Liver (tissue), 7 donors: ENCODE measurements at regions not wholly inside any gene's neighbourhood (a gene's known extent, or its start where the extent isn't known, plus 50 kb on each side); places are given as distances from the start of the nearest gene placed in this dataset.

Experiments
- DNase-seq: peaks from one replicate; pipeline ENCODE4 v3.0.0-alpha.2; 2017; ENCODE audit warnings: low spot score
- H3K27ac ChIP-seq, 2 donors: one replicate each; pipeline ENCODE4 v1.7.0; 2013; ENCODE audit warnings: inconsistent platforms in 2 of 2, low read length in 2 of 2, control low read depth in 1 of 2, low read depth in 1 of 2, mild to moderate bottlenecking in 1 of 2
- H3K27me3 ChIP-seq, 4 donors: one replicate each; pipeline versions ENCODE4 v1.6.1 to v1.7.0; 2013; ENCODE audit warnings: low read length in 3 of 4, inconsistent platforms in 1 of 4, mild to moderate bottlenecking in 1 of 4, moderate library complexity in 1 of 4; ENCODE audit not compliant: control insufficient read depth in 4 of 4, insufficient read depth in 4 of 4
- H3K36me3 ChIP-seq, 4 donors: one replicate each; pipeline versions ENCODE4 v1.6.1 to v1.7.0; 2013; ENCODE audit warnings: low read length in 3 of 4, mild to moderate bottlenecking in 3 of 4, low read depth in 1 of 4, moderate library complexity in 1 of 4; ENCODE audit not compliant: control insufficient read depth in 4 of 4, insufficient read depth in 3 of 4
- H3K4me1 ChIP-seq, 4 donors: one replicate each; pipeline versions ENCODE4 v1.6.1 to v1.7.0; 2013; ENCODE audit warnings: low read length in 3 of 4, mild to moderate bottlenecking in 3 of 4, moderate library complexity in 1 of 4; ENCODE audit not compliant: control insufficient read depth in 4 of 4, insufficient read depth in 4 of 4
- H3K4me3 ChIP-seq, 3 donors: one replicate each; pipeline versions ENCODE4 v1.6.1 to v1.7.0; 2013; ENCODE audit warnings: low read length in 3 of 3, control low read depth in 1 of 3, low read depth in 1 of 3, mild to moderate bottlenecking in 1 of 3
- H3K9ac ChIP-seq, 2 donors: one replicate each; pipeline ENCODE4 v1.7.0; 2013; ENCODE audit warnings: low read length in 2 of 2, mild to moderate bottlenecking in 2 of 2, moderate library complexity in 2 of 2, control low read depth in 1 of 2, low read depth in 1 of 2
- H3K9me3 ChIP-seq, 4 donors: one replicate each; pipeline versions ENCODE4 v1.6.1 to v1.7.0; 2013; ENCODE audit warnings: low read length in 3 of 4; ENCODE audit not compliant: control insufficient read depth in 4 of 4
- FOXA1 ChIP-seq: IDR thresholded peaks from 2 replicates; pipeline ENCODE4 v1.6.1; 2016; ENCODE audit warnings: antibody characterized with exemption
- FOXA2 ChIP-seq: IDR thresholded peaks from 2 replicates; pipeline ENCODE4 v1.6.1; 2016; ENCODE audit warnings: antibody characterized with exemption
- GABPA ChIP-seq, 2 donors: IDR thresholded peaks in 1 of 2; conservative IDR thresholded peaks in 1 of 2; 2 replicates each; pipeline ENCODE4 v1.6.1; 2016; ENCODE audit warnings: antibody characterized with exemption in 2 of 2, mild to moderate bottlenecking in 1 of 2, moderate library complexity in 1 of 2
- HNF4A ChIP-seq, 2 donors: conservative IDR thresholded peaks; 2 replicates each; pipeline ENCODE4 v1.6.1; 2016; ENCODE audit warnings: antibody characterized with exemption in 2 of 2, mild to moderate bottlenecking in 2 of 2
- HNF4G ChIP-seq: IDR thresholded peaks from 2 replicates; pipeline ENCODE4 v1.6.1; 2016; ENCODE audit warnings: antibody characterized with exemption
- JUND ChIP-seq, 2 donors: IDR thresholded peaks; 2 replicates each; pipeline ENCODE4 v1.6.1; 2016; ENCODE audit warnings: antibody characterized with exemption in 2 of 2
- NR2F2 ChIP-seq: IDR thresholded peaks from 2 replicates; pipeline ENCODE4 v1.6.1; 2016; ENCODE audit warnings: antibody characterized with exemption
- RAD21 ChIP-seq, 2 donors: IDR thresholded peaks; 2 replicates each; pipeline ENCODE4 v1.6.1; 2016; ENCODE audit warnings: antibody characterized with exemption in 2 of 2, mild to moderate bottlenecking in 2 of 2
- SP1 ChIP-seq: IDR thresholded peaks from 2 replicates; pipeline ENCODE4 v1.6.1; 2018; ENCODE audit warnings: antibody characterized with exemption, mild to moderate bottlenecking
- TAF1 ChIP-seq: conservative IDR thresholded peaks from 2 replicates; pipeline ENCODE4 v1.6.1; 2016; ENCODE audit warnings: antibody characterized with exemption, mild to moderate bottlenecking
- WGBS: extraction: QIAGEN DNeasy Blood & Tissue Kit; methylation state at CpG from one replicate; pipeline ENCODE4 v1.1.7; 2013; 5-methylcytosine and 5-hydroxymethylcytosine counted together
- TF ChIP-seq, protein P1 (sequence below): IDR thresholded peaks from 2 replicates; pipeline ENCODE4 v1.6.1; 2016; ENCODE audit warnings: antibody characterized with exemption
- TF ChIP-seq, protein P2 (sequence below): IDR thresholded peaks from 2 replicates; pipeline ENCODE4 v1.6.1; 2016; ENCODE audit warnings: antibody characterized with exemption
- TF ChIP-seq, protein P3 (sequence below): IDR thresholded peaks from 2 replicates; pipeline ENCODE4 v1.6.1; 2016; ENCODE audit warnings: antibody characterized with exemption, mild to moderate bottlenecking
- donor health status: healthy.
- donor health status: healthy.
- donor health status: healthy.
- donor health status: healthy.

DNA sequence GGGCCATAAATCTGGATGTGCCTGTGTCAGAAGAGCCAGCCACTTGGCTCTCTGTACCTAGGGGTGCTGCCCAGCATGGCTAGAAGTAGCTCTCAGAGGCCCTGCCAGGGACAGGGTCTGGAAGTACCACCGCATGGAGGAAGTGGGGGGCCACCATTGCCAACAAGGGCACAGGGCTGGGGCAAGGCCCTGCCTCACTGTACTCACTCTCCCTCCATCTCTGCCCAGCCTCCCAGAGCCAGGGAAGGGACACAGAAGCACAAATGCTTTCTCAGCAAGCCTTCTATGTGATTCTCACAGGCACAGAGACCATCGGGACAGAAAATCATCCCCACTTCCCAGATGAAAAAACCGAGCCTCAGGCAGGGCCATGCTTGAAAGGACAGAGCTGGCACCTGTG, 138.1 kb downstream of the C5orf15 start:
- DNase-seq = no peak
- no peak overlapping the region for H3K4me3 ChIP-seq
- peaks cover 0 to 4% (median 0%) of the 10 kb centered on the region in 4 donors for H3K27me3 ChIP-seq
- WGBS = 91% methylated on average over 3 of the region's 3 CpGs
- no peaks in the 10 kb centered on the region for H3K4me1 ChIP-seq
- no peak overlapping the region for H3K27ac ChIP-seq
- H3K36me3 ChIP-seq = no peaks in the 10 kb centered on the region
- H3K9ac ChIP-seq = no peak overlapping the region
- TF ChIP-seq HNF4G (no peak), FOXA1 (no peak), SP1 (no peak)
- TF ChIP-seq, protein P1, sequence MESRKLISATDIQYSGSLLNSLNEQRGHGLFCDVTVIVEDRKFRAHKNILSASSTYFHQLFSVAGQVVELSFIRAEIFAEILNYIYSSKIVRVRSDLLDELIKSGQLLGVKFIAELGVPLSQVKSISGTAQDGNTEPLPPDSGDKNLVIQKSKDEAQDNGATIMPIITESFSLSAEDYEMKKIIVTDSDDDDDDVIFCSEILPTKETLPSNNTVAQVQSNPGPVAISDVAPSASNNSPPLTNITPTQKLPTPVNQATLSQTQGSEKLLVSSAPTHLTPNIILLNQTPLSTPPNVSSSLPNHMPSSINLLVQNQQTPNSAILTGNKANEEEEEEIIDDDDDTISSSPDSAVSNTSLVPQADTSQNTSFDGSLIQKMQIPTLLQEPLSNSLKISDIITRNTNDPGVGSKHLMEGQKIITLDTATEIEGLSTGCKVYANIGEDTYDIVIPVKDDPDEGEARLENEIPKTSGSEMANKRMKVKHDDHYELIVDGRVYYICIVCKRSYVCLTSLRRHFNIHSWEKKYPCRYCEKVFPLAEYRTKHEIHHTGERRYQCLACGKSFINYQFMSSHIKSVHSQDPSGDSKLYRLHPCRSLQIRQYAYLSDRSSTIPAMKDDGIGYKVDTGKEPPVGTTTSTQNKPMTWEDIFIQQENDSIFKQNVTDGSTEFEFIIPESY = no peak
- peaks cover 0 to 3% (median under 1%) of the 10 kb centered on the region in 4 donors for H3K9me3 ChIP-seq

DNA sequence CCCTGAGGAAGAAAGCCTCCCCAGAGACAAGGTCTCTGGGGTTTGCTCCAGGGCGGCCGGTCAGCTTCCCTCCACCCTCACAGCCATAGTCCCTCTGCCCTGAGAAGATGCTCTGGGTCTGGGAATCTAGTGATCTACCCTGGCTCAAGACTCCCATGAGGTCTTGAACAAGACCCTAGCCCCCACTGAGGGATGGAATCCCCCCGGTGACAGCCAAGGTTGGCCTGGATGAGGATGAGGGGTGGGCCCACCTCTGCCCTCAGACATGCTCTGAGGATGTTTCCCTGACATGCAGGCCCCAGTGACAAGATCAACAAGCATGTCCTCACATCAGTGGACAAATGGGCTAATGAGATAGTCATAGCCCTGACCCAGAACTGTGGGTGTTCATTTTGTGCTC, 138.6 kb downstream of the C5orf15 start:
- H3K4me1 ChIP-seq = no peaks in the 10 kb centered on the region
- H3K27me3 ChIP-seq = no peaks in the 10 kb centered on the region
- peaks cover 0 to 2% (median 0%) of the 10 kb centered on the region in 4 donors for H3K9me3 ChIP-seq
- WGBS = 92% methylated on average over 3 of the region's 3 CpGs
- no peak overlapping the region for H3K27ac ChIP-seq
- no peak overlapping the region for H3K4me3 ChIP-seq
- no peaks in the 10 kb centered on the region for H3K36me3 ChIP-seq
- no peak for TF ChIP-seq FOXA2
- TF ChIP-seq, protein P2, sequence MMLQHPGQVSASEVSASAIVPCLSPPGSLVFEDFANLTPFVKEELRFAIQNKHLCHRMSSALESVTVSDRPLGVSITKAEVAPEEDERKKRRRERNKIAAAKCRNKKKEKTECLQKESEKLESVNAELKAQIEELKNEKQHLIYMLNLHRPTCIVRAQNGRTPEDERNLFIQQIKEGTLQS = no peak
- no peak for TF ChIP-seq FOXA1
- no peak for TF ChIP-seq RAD21 (IDR thresholded peaks at IDR 0.05)
- TF ChIP-seq HNF4G = no peak
- TF ChIP-seq JUND (IDR thresholded peaks at IDR 0.05) = no peak
- TF ChIP-seq SP1 = no peak
- TF ChIP-seq NR2F2 = no peak
- TF ChIP-seq GABPA (IDR thresholded peaks at IDR 0.05 in 1 of 2, conservative IDR thresholded peaks at IDR 0.05 in 1 of 2) = no peak
- TF ChIP-seq HNF4A (conservative IDR thresholded peaks at IDR 0.05) = no peak
- TF ChIP-seq, protein P3, sequence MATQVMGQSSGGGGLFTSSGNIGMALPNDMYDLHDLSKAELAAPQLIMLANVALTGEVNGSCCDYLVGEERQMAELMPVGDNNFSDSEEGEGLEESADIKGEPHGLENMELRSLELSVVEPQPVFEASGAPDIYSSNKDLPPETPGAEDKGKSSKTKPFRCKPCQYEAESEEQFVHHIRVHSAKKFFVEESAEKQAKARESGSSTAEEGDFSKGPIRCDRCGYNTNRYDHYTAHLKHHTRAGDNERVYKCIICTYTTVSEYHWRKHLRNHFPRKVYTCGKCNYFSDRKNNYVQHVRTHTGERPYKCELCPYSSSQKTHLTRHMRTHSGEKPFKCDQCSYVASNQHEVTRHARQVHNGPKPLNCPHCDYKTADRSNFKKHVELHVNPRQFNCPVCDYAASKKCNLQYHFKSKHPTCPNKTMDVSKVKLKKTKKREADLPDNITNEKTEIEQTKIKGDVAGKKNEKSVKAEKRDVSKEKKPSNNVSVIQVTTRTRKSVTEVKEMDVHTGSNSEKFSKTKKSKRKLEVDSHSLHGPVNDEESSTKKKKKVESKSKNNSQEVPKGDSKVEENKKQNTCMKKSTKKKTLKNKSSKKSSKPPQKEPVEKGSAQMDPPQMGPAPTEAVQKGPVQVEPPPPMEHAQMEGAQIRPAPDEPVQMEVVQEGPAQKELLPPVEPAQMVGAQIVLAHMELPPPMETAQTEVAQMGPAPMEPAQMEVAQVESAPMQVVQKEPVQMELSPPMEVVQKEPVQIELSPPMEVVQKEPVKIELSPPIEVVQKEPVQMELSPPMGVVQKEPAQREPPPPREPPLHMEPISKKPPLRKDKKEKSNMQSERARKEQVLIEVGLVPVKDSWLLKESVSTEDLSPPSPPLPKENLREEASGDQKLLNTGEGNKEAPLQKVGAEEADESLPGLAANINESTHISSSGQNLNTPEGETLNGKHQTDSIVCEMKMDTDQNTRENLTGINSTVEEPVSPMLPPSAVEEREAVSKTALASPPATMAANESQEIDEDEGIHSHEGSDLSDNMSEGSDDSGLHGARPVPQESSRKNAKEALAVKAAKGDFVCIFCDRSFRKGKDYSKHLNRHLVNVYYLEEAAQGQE = no peak
- TF ChIP-seq, protein P1 = no peak
- TF ChIP-seq TAF1 = no peak
- H3K9ac ChIP-seq = no peak overlapping the region
- DNase-seq = no peak
